Tibial artery (tissue), 4 donors: ENCODE measurements at regions not wholly inside any gene's neighbourhood (a gene's known extent, or its start where the extent isn't known, plus 50 kb on each side); places are given as distances from the start of the nearest gene placed in this dataset.

Experiments used
- DNase-seq, 2 donors: peaks; one replicate each; pipeline ENCODE4 v3.0.0-alpha.2; 2019
- H3K27ac ChIP-seq, 2 donors: fragments of 200-600 bp; sonication (generic) in 1 of 2; 1 replicate in 1 of 2; 2 replicates in 1 of 2; pipeline ENCODE4 v1.5.1; 2018 to 2019; ENCODE audit warnings: mild to moderate bottlenecking in 1 of 2
- H3K27me3 ChIP-seq, 2 donors: fragments of 200-600 bp; sonication (generic) in 1 of 2; one replicate each; pipeline versions ENCODE4 v1.5.1 to v1.6.0; 2016 to 2019
- H3K36me3 ChIP-seq, 3 donors: fragments of 200-600 bp; sonication (generic) in 2 of 3; one replicate each; pipeline ENCODE4 v1.5.1; 2016 to 2019; ENCODE audit warnings: mild to moderate bottlenecking in 2 of 3
- H3K4me1 ChIP-seq, 4 donors: fragments of 200-600 bp; sonication (generic) in 2 of 4; 1 replicate in 3 of 4; 2 replicates in 1 of 4; pipeline ENCODE4 v1.5.1; 2016 to 2019
- H3K4me3 ChIP-seq, 2 donors: fragments of 200-600 bp; sonication (generic) in 1 of 2; 1 replicate in 1 of 2; 2 replicates in 1 of 2; pipeline ENCODE4 v1.5.1; 2018 to 2019; ENCODE audit warnings: mild to moderate bottlenecking in 2 of 2
- H3K9me3 ChIP-seq, 3 donors: fragments of 200-600 bp; sonication (generic) in 1 of 3; one replicate each; pipeline ENCODE4 v1.5.1; 2016 to 2019
- CTCF ChIP-seq, 2 experiments: fragments of 200-600 bp in 1 of 2; fragments of 450-650 bp in 1 of 2; IDR thresholded peaks; one replicate each; pipeline ENCODE4 v1.5.1; 2017 to 2019; ENCODE audit warnings: antibody characterized with exemption in 2 of 2, mild to moderate bottlenecking in 1 of 2, moderate library complexity in 1 of 2
- intact Hi-C: fragments of 100-400 bp; cut with DNase I; formaldehyde crosslinking; loops from one replicate; pipeline ENCODE4 v1.15.0; 2023; ENCODE audit warnings: low total_unique reads

GRCh38 chr5:88117546-88117945 lies 151.1 kb downstream of the TMEM161B start:
- intact Hi-C loops = no loop called here
- TF ChIP-seq CTCF (IDR thresholded peaks at IDR 0.05) = no peak
- H3K4me3 ChIP-seq = no peak overlapping the region

DNA sequence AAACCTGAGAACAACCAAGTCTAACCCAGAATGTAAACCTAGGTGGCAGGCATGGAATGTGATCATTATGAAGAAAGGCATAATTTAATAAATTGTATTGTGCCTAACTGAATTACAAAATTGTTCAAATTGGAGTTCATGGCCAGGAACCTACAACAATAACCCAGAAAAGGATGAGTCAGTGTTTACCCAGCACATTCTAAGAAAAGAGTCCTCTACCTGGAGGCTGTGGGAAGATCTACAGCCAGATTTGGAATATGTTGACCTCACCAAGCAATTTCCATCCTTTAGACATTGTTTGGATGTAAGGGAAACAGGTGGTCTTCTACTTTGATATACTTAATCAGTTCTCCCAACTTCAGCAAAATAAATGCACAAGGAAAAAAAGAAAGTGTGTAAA lies 152.2 kb downstream of the TMEM161B start:
- Histone ChIP-seq H3K4me1 (no peaks in the 10 kb centered on the region), H3K9me3 (no peaks in the 10 kb centered on the region), H3K27ac (no peak overlapping the region), H3K27me3 (no peaks in the 10 kb centered on the region), H3K36me3 (no peaks in the 10 kb centered on the region), H3K4me3 (no peak overlapping the region)
- intact Hi-C loops = no loop called here
- TF ChIP-seq CTCF (IDR thresholded peaks at IDR 0.05) = no peak
- DNase-seq = no peak

More at GRCh38 chr5:88117546-88117945, 151.1 kb downstream of the TMEM161B start:
- Histone ChIP-seq H3K27ac (no peak overlapping the region), H3K36me3 (no peaks in the 10 kb centered on the region), H3K27me3 (no peaks in the 10 kb centered on the region), H3K9me3 (no peaks in the 10 kb centered on the region), H3K4me1 (no peaks in the 10 kb centered on the region)
- no peak for DNase-seq

- no peaks in the 10 kb centered on the region for H3K4me1 ChIP-seq
- no peaks in the 10 kb centered on the region for H3K9me3 ChIP-seq
- no peak overlapping the region for H3K4me3 ChIP-seq
- no peaks in the 10 kb centered on the region for H3K36me3 ChIP-seq
- no peaks in the 10 kb centered on the region for H3K27me3 ChIP-seq
- intact Hi-C loops = no loop called here
- no peak for TF ChIP-seq CTCF (IDR thresholded peaks at IDR 0.05)
- no peak for DNase-seq
- H3K27ac ChIP-seq = no peak overlapping the region
Observed at GRCh38 chr5:88115211-88115610, 153.4 kb downstream of the TMEM161B start.

DNA sequence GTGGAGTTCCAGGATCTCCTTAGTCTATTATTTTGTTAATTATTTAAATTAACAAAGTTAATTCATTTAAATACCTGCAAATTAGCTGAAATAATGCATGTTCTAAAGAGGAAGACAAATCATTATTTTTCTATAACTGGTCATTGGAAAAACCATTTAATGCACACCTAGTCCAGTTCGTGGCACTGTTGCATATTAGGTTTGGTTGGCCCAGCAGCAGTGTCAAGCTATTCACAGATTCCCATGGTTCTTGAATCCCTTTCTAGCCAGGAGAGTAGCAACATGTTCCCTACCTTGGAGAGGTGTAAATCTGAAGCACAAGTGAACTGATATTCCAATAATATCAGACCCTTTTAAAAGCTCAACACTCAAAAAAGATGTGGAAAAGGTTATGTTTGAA lies 155.2 kb downstream of the TMEM161B start:
- Histone ChIP-seq H3K4me3 (no peak overlapping the region), H3K9me3 (no peaks in the 10 kb centered on the region), H3K4me1 (no peaks in the 10 kb centered on the region), H3K27ac (no peak overlapping the region), H3K27me3 (no peaks in the 10 kb centered on the region), H3K36me3 (no peaks in the 10 kb centered on the region)
- intact Hi-C loops = no loop called here
- no peak for DNase-seq
- no peak for TF ChIP-seq CTCF (IDR thresholded peaks at IDR 0.05)

- Histone ChIP-seq H3K27me3 (no peaks in the 10 kb centered on the region), H3K36me3 (no peaks in the 10 kb centered on the region), H3K9me3 (no peaks in the 10 kb centered on the region), H3K4me3 (no peak overlapping the region), H3K4me1 (no peaks in the 10 kb centered on the region), H3K27ac (no peak overlapping the region)
- DNase-seq = no peak
- no peak for TF ChIP-seq CTCF (IDR thresholded peaks at IDR 0.05)
- intact Hi-C loops = no loop called here
Observed at GRCh38 chr5:88109818-88110217, 158.8 kb downstream of the TMEM161B start.
